Mesenchymal stem cell (in vitro differentiated cells and primary cell): ENCODE measurements at regions not wholly inside any gene's neighbourhood (a gene's known extent, or its start where the extent isn't known, plus 50 kb on each side); places are given as distances from the start of the nearest gene placed in this dataset.

Source experiments
- DNase-seq: peaks from one replicate; pipeline ENCODE4 v3.0.0-alpha.2; 2013
- H2AFZ ChIP-seq: one replicate; pipeline ENCODE4 v1.6.1; 2013; ENCODE audit warnings: low read depth, mild to moderate bottlenecking, control low read depth, inconsistent platforms, low read length, moderate library complexity
- H2AK5ac ChIP-seq: 2 replicates; pipeline ENCODE4 v1.6.1; 2013; ENCODE audit warnings: low read length, moderate library complexity, mild to moderate bottlenecking, inconsistent platforms; ENCODE audit not compliant: severe bottlenecking
- H2BK120ac ChIP-seq: one replicate; pipeline ENCODE4 v1.6.1; 2013; ENCODE audit warnings: low read depth, mild to moderate bottlenecking, inconsistent platforms, low read length, moderate library complexity
- H2BK12ac ChIP-seq, 2 experiments: one replicate each; pipeline ENCODE4 v1.6.1; 2013; ENCODE audit warnings: inconsistent platforms in 2 of 2, low read length in 2 of 2, mild to moderate bottlenecking in 2 of 2, moderate library complexity in 2 of 2, control low read depth in 1 of 2
- H2BK15ac ChIP-seq: one replicate; pipeline ENCODE4 v1.6.1; 2013; ENCODE audit warnings: mild to moderate bottlenecking, low read depth, inconsistent platforms; ENCODE audit not compliant: poor library complexity, severe bottlenecking
- H2BK5ac ChIP-seq: 2 replicates; pipeline ENCODE4 v1.6.1; 2013; ENCODE audit warnings: low read depth, mild to moderate bottlenecking, low read length, control low read depth, inconsistent platforms; ENCODE audit not compliant: poor library complexity, severe bottlenecking
- H3K14ac ChIP-seq, 2 experiments: one replicate each; pipeline ENCODE4 v1.6.1; 2013; ENCODE audit warnings: inconsistent platforms in 2 of 2, low read length in 2 of 2, control low read depth in 1 of 2, mild to moderate bottlenecking in 1 of 2, moderate library complexity in 1 of 2
- H3K18ac ChIP-seq, 2 experiments: one replicate each; pipeline ENCODE4 v1.6.1; 2013; ENCODE audit warnings: inconsistent platforms in 2 of 2, low read length in 2 of 2, control low read depth in 1 of 2, low read depth in 1 of 2, mild to moderate bottlenecking in 1 of 2
- H3K23ac ChIP-seq, 2 experiments: one replicate each; pipeline ENCODE4 v1.6.1; 2013; ENCODE audit warnings: inconsistent platforms in 2 of 2, low read length in 2 of 2, mild to moderate bottlenecking in 2 of 2, moderate library complexity in 2 of 2, control low read depth in 1 of 2
- H3K27ac ChIP-seq: 2 replicates; pipeline ENCODE4 v1.5.1; 2013; ENCODE audit warnings: mild to moderate bottlenecking, moderate library complexity, low read length, control low read depth, inconsistent platforms; ENCODE audit not compliant: poor library complexity, severe bottlenecking
- H3K27me3 ChIP-seq, 2 experiments: 2 replicates each; pipeline versions ENCODE4 v1.6.1 to v1.7.0; 2013; ENCODE audit warnings: low read length in 2 of 2, mild to moderate bottlenecking in 2 of 2, moderate library complexity in 2 of 2, control low read depth in 1 of 2, inconsistent platforms in 1 of 2; ENCODE audit not compliant: control insufficient read depth in 1 of 2, insufficient read depth in 1 of 2
- H3K36me3 ChIP-seq, 2 experiments: 2 replicates each; pipeline versions ENCODE4 v1.6.1 to v1.7.0; 2013; ENCODE audit warnings: low read length in 2 of 2, control low read depth in 1 of 2, inconsistent platforms in 1 of 2, low read depth in 1 of 2, mild to moderate bottlenecking in 1 of 2; ENCODE audit not compliant: insufficient read depth in 2 of 2, control insufficient read depth in 1 of 2
- H3K4ac ChIP-seq, 2 experiments: one replicate each; pipeline ENCODE4 v1.6.1; 2013; ENCODE audit warnings: inconsistent platforms in 2 of 2, low read length in 2 of 2, mild to moderate bottlenecking in 2 of 2, moderate library complexity in 2 of 2, control low read depth in 1 of 2, low read depth in 1 of 2
- H3K4me1 ChIP-seq: 2 replicates; pipeline ENCODE4 v1.6.1; 2013; ENCODE audit warnings: low read depth, low read length, control low read depth; ENCODE audit not compliant: control insufficient read depth, insufficient read depth
- H3K4me2 ChIP-seq: 2 replicates; pipeline ENCODE4 v1.6.1; 2013; ENCODE audit warnings: low read length, mild to moderate bottlenecking, inconsistent platforms; ENCODE audit not compliant: poor library complexity, severe bottlenecking
- H3K4me3 ChIP-seq, 2 experiments: 2 replicates each; pipeline versions ENCODE4 v1.5.1 to v1.7.0; 2013; ENCODE audit warnings: low read length in 2 of 2, mild to moderate bottlenecking in 2 of 2, control low read depth in 1 of 2, low read depth in 1 of 2; ENCODE audit not compliant: insufficient read depth in 1 of 2
- H3K79me1 ChIP-seq: replicated peaks from 2 replicates; pipeline ENCODE4 v1.6.1; 2013; ENCODE audit warnings: mild to moderate bottlenecking, control low read depth, low read length, inconsistent platforms; ENCODE audit not compliant: poor library complexity, severe bottlenecking
- H3K9ac ChIP-seq: 2 replicates; pipeline ENCODE4 v1.7.0; 2013; ENCODE audit warnings: mild to moderate bottlenecking, low read length, moderate library complexity
- H3K9me3 ChIP-seq: 2 replicates; pipeline ENCODE4 v1.7.0; 2013; ENCODE audit warnings: mild to moderate bottlenecking, low read length; ENCODE audit not compliant: control insufficient read depth
- H4K8ac ChIP-seq: one replicate; pipeline ENCODE4 v1.6.1; 2013; ENCODE audit warnings: inconsistent platforms, mild to moderate bottlenecking, low read length, moderate library complexity
- H4K91ac ChIP-seq: one replicate; pipeline ENCODE4 v1.6.1; 2013; ENCODE audit warnings: mild to moderate bottlenecking, low read length, inconsistent platforms
- WGBS: methylation state at CpG from one replicate; pipeline ENCODE4 v1.1.7; 2013; ENCODE audit warnings: mixed read lengths; 5-methylcytosine and 5-hydroxymethylcytosine counted together

DNA sequence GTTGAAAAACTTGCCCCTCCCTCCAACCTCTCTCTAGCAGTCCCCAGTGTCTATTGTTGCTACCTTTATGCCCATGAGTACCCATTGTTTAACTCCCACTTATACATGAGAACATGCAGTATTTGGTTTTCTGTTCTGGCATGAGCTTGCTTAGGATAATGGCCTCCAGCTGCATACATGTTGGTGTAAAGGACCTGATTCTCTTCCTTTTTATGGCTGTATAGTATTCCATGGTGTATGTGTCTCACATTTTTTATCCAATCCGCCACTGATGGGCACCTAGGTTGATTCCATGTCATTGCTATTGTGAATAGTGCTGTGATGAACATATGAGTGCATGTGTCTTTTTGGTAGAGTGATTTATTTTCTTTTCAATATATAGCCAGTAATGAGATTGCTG lies 50.0 kb upstream of the GPC4 start:
- Histone ChIP-seq H3K18ac (no peak overlapping the region), H3K36me3 (no peaks in the 10 kb centered on the region), H3K27me3 (no peaks in the 10 kb centered on the region), H2BK5ac (no peak overlapping the region), H3K4ac (no peak overlapping the region), H2BK120ac (no peak overlapping the region), H3K9ac (no peak overlapping the region), H2BK15ac (no peak overlapping the region), H2BK12ac (no peak overlapping the region), H3K9me3 (no peaks in the 10 kb centered on the region), H4K8ac (no peak overlapping the region), H3K4me2 (no peak overlapping the region), H2AFZ (no peak overlapping the region), H3K79me1 (no peaks in the 10 kb centered on the region), H3K23ac (no peak overlapping the region), H4K91ac (no peak overlapping the region), H3K14ac (no peak overlapping the region), H2AK5ac (no peak overlapping the region), H3K4me1 (peaks cover 2% of the 10 kb centered on the region), H3K4me3 (no peak overlapping the region), H3K27ac (no peak overlapping the region)
- DNase-seq = no peak
- 67% methylated on average over 1 of the region's 1 CpG for WGBS
